Dedifferentiated amniotic fluid mesenchymal stem cell (primary cell): ENCODE measurements at regions not wholly inside any gene's neighbourhood (a gene's known extent, or its start where the extent isn't known, plus 50 kb on each side); places are given as distances from the start of the nearest gene placed in this dataset.
"Not testable (repeated sequence)": the region's sequence is repeated elsewhere in the genome, so short reads cannot be mapped to it uniquely, and the experiment has no call there.

Source experiments
- DNase-seq: peaks from one replicate; pipeline ENCODE4 v3.0.0-alpha.2; 2016; ENCODE audit errors: extremely low spot score

GRCh38 chr4:189861101-189861500, 79.6 kb upstream of the FRG1 start:
- no peak for DNase-seq

DNA sequence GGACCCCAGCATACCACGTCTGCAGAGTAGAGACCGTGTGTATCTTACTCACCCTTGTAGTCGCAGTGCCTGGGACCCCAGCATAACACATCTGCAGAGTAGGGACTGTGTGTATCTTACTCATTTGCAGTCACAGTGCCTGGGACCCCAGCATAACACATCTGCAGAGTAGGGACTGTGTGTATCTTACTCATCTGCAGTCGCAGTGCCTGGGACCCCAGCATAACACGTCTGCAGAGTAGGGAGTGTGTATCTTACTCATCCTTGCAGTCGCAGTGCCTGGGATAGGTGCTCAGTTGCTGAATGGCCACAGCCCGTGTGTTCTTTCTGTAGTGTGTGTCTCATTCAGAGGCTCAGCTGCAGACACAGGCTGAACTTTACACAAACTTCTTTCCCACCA, 71.4 kb upstream of the FRG1 start:
- no peak for DNase-seq

DNA sequence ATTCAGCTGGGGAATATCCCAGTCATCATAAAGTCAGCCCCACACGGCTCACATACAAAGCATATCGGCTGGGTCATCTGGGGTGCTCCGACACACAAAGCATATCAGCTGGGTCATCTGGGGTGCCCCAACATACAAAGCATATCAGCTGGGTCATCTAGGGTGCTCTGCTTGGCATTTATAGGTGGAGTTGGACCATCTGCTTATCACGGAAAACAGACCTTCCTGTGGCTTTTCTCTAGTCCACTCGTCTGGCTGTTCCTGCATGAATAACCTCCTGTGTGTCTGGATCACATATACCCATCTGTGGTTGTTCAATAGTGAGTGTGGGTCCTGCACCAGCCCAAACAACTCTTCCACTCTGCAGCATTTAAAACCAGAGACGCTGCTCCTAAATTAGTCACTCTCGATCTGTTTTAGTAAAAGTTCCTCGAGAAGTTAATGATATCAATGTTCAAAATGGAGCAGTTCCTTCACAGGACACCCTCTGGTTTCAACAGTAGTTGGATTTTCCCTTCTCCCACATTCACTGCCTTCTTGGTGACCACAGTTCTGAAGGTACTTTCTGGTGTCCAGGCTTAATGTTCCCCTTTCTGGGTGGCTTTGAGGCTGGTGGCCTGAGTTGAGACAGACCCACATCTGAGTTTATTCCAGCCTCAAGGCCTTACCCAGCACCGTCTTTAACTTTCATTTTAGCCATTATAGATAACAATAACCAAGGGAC, 70.0 kb upstream of the FRG1 start:
- no peak for DNase-seq

DNA sequence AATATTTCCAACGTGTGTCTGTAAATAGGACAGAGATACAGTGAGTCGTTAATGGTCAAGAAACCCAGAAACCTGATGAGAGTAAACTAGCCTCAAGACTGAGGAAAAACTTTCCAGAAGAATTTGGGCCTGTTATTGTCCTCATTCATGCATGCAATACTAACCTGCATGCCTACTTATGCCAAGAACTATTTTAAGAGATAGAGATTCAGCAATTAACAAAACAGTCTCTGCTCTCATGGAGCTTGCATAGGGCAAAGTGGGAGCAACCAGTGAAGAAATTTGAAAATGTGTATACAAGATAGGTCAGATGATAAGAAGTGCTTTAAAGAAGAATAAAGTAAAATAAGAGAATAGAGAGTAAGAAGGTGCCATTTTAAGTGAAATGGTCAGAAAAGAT, 66.1 kb upstream of the FRG1 start:
- DNase-seq: no peak

GRCh38 chr4:189881190-189881589, 59.5 kb upstream of the FRG1 start:
- DNase-seq: not testable (repeated sequence)

GRCh38 chr4:189888407-189888806, 52.3 kb upstream of the FRG1 start:
- DNase-seq: not testable (repeated sequence)
